Immature natural killer cell (primary cell): ENCODE measurements at regions not wholly inside any gene's neighbourhood (a gene's known extent, or its start where the extent isn't known, plus 50 kb on each side); places are given as distances from the start of the nearest gene placed in this dataset.
"Not testable (repeated sequence)": the region's sequence is repeated elsewhere in the genome, so short reads cannot be mapped to it uniquely, and the experiment has no call there.

Source experiments
- DNase-seq, 3 donors: peaks; one replicate each; pipeline ENCODE4 v3.0.0; 2022; ENCODE audit warnings: mixed read lengths in 1 of 3
- H3K27ac Mint-ChIP-seq, 6 donors: one replicate each; pipeline ENCODE4 v1.8.0; 2020; ENCODE audit warnings: mixed read lengths in 6 of 6, mild to moderate bottlenecking in 5 of 6, inconsistent platforms in 4 of 6, moderate library complexity in 3 of 6
- H3K27me3 Mint-ChIP-seq, 3 donors: one replicate each; pipeline ENCODE4 v1.8.0; 2020 to 2021; ENCODE audit warnings: low read depth in 3 of 3, mild to moderate bottlenecking in 3 of 3, mixed read lengths in 3 of 3, moderate library complexity in 3 of 3, inconsistent platforms in 1 of 3
- H3K36me3 Mint-ChIP-seq, 3 donors: one replicate each; pipeline ENCODE4 v1.8.0; 2020; ENCODE audit warnings: mixed read lengths in 3 of 3, inconsistent platforms in 2 of 3, mild to moderate bottlenecking in 2 of 3
- H3K4me1 Mint-ChIP-seq, 2 donors: one replicate each; pipeline ENCODE4 v1.8.0; 2020; ENCODE audit warnings: inconsistent platforms in 2 of 2, mild to moderate bottlenecking in 2 of 2, mixed read lengths in 2 of 2, moderate library complexity in 1 of 2
- H3K4me3 Mint-ChIP-seq, 5 donors: one replicate each; pipeline ENCODE4 v1.8.0; 2020; ENCODE audit warnings: mild to moderate bottlenecking in 5 of 5, mixed read lengths in 5 of 5, inconsistent platforms in 3 of 5, moderate library complexity in 3 of 5
- H3K9me3 Mint-ChIP-seq, 6 donors: one replicate each; pipeline ENCODE4 v1.8.0; 2020; ENCODE audit warnings: mild to moderate bottlenecking in 6 of 6, mixed read lengths in 6 of 6, inconsistent platforms in 4 of 6, moderate library complexity in 3 of 6

DNA sequence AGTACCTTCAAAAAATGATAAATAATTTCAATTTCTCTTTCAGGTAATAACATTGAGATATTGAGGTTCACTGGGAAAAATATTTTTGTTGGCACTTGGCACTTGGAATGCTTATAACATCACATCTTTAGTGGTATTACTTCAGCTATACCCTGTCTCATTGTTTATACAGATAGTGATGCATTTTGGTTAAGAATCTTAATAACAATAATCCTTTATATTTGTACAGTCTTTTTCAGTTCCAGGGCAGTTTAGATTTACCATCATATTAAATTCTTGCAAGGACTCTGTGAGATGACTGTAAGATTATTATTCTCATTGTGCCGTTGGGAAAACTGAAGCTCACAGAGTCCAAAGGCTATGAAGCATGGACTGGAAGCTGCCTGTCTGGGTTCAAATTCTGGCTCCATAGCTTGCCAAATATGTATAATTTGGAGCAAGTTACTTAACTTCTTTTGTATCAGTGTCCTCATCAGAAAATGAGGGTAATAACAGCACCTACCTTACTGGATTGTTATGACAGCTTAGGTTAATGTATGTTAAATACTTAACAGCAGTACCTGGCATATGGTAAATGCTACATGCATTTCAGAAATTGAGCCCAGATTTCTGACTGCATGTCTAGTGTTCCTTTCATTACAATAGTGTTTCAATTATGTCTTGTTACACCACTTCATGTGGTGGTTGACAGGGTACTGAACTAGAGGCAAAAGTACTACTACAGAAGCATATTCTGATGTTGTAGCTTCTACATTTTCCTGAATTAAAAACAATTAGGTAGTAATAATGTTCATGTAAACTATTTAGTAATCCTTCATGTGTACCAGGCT is 272.2 kb downstream of the PLK2 start:
- H3K27me3 Mint-ChIP-seq = peaks cover 0 to 5% (median 1%) of the 10 kb centered on the region in 3 donors
- no peaks in the 10 kb centered on the region for H3K36me3 Mint-ChIP-seq
- H3K4me3 Mint-ChIP-seq = no peak overlapping the region
- no peaks in the 10 kb centered on the region for H3K4me1 Mint-ChIP-seq
- no peak for DNase-seq
- H3K9me3 Mint-ChIP-seq = peaks cover 0 to 2% (median 0%) of the 10 kb centered on the region in 6 donors
- no peak overlapping the region for H3K27ac Mint-ChIP-seq

DNA sequence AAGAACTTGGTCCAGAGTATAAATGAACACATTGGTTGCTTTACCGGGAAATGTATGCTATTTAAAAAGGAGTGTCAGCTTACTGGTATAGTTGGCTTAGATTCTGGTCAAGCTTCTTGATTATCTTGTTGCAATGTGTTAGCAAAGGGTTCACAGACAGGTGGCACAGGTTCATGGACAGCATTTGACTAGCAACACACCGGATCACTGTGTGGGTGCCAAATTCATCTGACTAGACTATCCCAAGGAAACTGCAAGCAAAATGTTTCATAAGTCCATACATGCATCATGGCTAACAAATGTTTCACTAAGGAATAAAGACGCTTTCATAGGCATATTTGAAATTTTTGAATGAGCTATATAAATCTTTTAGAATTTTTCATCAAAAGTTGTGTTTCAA is 274.1 kb downstream of the PLK2 start:
- no peaks in the 10 kb centered on the region for H3K4me1 Mint-ChIP-seq
- H3K27me3 Mint-ChIP-seq = peaks cover 0 to 3% (median 2%) of the 10 kb centered on the region in 3 donors
- no peak overlapping the region for H3K27ac Mint-ChIP-seq
- no peak overlapping the region for H3K4me3 Mint-ChIP-seq
- H3K36me3 Mint-ChIP-seq = no peaks in the 10 kb centered on the region
- DNase-seq = no peak
- peaks cover 0 to 1% (median 0%) of the 10 kb centered on the region in 6 donors for H3K9me3 Mint-ChIP-seq

DNA sequence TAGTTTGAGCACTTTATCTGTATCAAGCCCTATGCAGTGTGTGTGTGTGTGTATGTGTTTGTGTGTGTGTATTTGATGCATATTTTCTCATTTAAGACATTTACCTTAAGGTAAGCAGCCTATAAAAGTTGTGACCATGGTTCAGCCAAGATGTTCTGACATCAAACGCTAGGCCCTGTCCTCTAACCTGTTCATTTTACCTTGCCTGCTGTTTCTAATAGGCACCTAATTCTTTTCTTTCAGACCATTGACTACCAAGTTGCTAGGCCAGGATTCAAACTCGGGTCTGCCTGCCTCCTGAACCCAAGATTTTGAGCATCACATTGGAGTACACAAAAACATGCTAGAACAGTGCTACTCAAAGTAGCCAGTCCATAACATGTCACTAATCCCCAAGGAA is 274.5 kb downstream of the PLK2 start:
- Mint-ChIP-seq H3K4me1 (no peaks in the 10 kb centered on the region), H3K36me3 (no peaks in the 10 kb centered on the region), H3K9me3 (peaks cover 0 to 2% (median 0%) of the 10 kb centered on the region in 6 donors), H3K4me3 (no peak overlapping the region), H3K27me3 (peaks cover 0 to 2% (median 0%) of the 10 kb centered on the region in 3 donors), H3K27ac (no peak overlapping the region)
- no peak for DNase-seq

DNA sequence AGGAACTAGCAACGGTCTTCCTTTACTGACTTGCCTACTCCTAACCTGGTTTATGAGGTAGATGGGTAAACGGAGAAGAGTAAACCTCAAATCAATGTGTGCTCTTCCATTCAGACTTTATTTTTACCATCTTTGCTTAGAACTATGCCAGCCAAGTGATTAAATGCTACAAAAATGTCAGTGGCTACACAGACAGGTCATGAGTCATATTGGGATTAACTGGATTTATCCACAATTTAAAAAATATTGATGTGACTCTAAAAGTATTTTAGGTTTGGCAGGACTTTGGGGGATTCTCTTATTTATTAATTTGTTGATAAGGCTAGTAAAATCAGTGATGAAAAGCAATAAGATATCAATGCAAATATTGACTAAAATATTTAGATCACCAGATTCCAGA is 275.0 kb downstream of the PLK2 start:
- peaks cover 0 to 2% (median 0%) of the 10 kb centered on the region in 6 donors for H3K9me3 Mint-ChIP-seq
- no peak overlapping the region for H3K4me3 Mint-ChIP-seq
- H3K36me3 Mint-ChIP-seq = no peaks in the 10 kb centered on the region
- peaks cover 0 to 2% (median 0%) of the 10 kb centered on the region in 3 donors for H3K27me3 Mint-ChIP-seq
- H3K4me1 Mint-ChIP-seq = no peaks in the 10 kb centered on the region
- H3K27ac Mint-ChIP-seq = no peak overlapping the region
- no peak for DNase-seq

DNA sequence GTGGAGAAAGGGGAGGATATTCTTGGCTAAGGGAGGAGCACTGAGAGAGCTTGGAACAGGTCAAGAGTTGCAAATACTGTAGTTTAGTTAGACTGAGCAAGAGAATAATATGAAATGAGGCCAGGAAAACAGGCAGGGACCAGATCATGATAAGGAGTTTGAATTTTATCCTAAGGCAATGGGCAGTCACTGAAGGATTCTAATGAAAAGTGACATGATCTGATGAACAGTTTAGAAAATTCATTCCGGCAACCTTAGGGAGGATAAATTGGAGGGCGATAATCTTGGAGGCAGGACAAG is 276.1 kb downstream of the PLK2 start:
- no peak for DNase-seq
- Mint-ChIP-seq H3K27me3 (peaks cover 0 to 2% (median 0%) of the 10 kb centered on the region in 3 donors), H3K36me3 (no peaks in the 10 kb centered on the region), H3K4me1 (no peaks in the 10 kb centered on the region), H3K9me3 (peaks cover 0 to 2% (median 0%) of the 10 kb centered on the region in 6 donors), H3K27ac (no peak overlapping the region), H3K4me3 (no peak overlapping the region)

DNA sequence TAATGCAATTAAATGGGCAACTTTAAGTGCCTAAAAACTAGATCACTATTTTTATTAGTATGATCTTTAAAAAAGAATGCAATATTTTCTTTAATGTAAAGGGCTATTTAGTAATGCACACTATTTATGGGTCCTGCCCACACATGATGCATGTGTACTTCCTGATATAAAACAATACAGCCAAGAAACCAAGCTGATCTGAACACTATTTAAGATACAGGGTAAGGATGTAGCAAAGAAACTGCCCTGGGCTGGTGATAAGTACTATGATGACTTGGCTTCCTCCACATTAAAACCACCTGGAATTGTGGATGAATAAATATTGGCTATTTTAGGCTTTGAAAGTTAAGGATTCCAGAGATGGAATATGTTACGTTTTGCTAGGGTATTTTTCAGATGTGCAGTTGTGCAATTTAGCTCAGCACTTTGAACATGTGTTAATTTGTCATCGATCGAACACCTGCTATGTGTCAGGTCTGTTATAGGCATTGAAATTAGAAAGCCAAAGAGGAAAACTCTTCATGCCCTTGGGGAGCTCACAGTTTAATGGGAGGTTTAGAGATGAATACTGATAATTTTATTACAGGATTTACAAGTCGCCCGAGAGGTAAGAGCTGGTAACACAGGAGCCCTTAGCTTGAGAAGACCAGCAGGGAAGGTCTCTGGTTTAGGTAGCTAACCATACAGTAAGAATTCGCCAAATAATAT is 276.7 kb downstream of the PLK2 start:
- Mint-ChIP-seq H3K27me3 (peaks cover 0 to 2% (median 0%) of the 10 kb centered on the region in 3 donors), H3K4me1 (no peaks in the 10 kb centered on the region), H3K27ac (no peak overlapping the region), H3K4me3 (no peak overlapping the region), H3K9me3 (peaks cover 0 to 2% (median 0%) of the 10 kb centered on the region in 6 donors), H3K36me3 (no peaks in the 10 kb centered on the region)
- no peak for DNase-seq

DNA sequence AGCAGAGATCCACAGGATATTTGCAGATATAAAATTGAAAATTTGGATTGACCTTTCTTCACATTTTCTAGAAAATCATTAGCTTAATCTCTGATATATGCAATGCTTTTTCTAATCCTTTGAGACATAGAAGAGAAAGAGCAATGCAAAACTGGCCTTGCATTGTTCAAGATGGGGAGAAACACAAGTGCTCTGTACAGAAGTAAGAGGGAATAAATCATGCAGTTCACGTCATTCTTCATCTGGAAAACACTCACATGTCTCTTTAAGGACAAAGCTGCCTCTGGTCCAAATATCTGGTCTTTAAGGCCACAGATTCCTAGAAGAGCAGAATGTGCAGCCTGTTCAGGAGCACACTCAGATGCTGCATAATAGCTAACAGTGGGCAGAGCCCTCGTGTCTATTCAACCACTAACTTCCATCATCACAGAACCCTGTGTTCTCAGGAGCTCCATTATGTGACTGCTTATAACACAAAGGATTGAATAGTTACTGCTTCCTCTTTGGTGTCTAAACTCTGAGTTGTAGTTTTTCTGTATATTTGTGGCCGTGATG is 277.5 kb downstream of the PLK2 start:
- H3K4me3 Mint-ChIP-seq = no peak overlapping the region
- H3K27me3 Mint-ChIP-seq = peaks cover 0 to 2% (median 2%) of the 10 kb centered on the region in 3 donors
- H3K9me3 Mint-ChIP-seq = peaks cover 0 to 2% (median 0%) of the 10 kb centered on the region in 6 donors
- H3K36me3 Mint-ChIP-seq = no peaks in the 10 kb centered on the region
- no peak for DNase-seq
- no peaks in the 10 kb centered on the region for H3K4me1 Mint-ChIP-seq
- no peak overlapping the region for H3K27ac Mint-ChIP-seq

DNA sequence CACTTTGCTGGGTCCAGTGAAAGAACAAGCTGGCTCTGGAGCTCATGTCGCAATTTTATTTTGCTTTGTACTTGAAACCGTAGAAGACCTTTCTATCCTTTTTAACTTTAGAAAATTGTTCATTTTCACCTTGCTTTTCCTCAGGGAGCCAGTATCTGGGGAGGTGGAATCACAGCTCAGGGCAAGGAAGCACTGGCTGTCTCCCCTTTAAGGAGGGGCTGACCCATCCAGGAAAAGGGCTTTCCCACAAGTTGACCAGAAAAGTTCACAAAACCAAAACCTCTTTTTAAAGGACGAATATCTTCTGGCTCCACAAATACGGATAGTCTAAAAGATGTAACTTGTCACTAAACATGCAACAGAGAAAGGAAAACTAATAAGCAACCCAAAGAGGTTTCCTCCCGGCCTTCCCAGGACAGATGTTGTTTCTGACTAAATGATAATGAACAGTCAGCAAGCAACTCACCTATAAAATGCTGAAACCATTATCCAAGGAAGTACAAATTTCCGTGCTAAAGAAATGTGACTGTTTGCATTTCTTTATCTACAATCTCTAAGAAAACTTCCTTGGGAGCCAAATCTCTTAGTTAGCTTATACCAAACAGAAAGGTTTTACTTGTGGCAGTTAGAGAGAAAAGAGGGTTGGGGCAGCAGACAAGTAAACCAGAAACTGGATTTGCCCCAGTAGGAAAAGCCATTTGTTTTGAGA is 278.2 kb downstream of the PLK2 start:
- Mint-ChIP-seq H3K4me3 (no peak overlapping the region), H3K36me3 (no peaks in the 10 kb centered on the region), H3K9me3 (peaks cover 0 to 2% (median 0%) of the 10 kb centered on the region in 6 donors), H3K27me3 (peaks cover 0 to 2% (median 2%) of the 10 kb centered on the region in 3 donors), H3K4me1 (no peaks in the 10 kb centered on the region), H3K27ac (no peak overlapping the region)
- DNase-seq = no peak

DNA sequence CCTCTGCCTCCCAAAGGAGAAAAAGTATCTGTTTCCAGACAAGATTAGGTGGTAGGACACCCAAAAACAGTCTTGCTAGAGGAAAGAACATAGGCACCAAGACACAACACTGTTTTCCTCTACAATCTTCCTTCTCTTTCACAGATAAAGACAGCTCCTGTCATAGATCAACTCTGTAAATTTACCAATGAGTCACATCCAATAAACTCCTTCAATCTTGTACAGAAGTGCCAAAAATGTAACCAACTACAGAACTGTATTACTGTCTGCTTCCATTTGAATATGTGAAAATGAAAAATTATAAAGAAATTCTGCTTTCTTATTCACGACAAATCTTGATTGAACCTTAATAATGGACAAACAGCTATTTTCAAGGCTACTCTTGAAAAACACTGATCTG is 286.9 kb downstream of the PLK2 start:
- peaks cover 0 to 2% (median 0%) of the 10 kb centered on the region in 3 donors for H3K27me3 Mint-ChIP-seq
- no peaks in the 10 kb centered on the region for H3K4me1 Mint-ChIP-seq
- H3K4me3 Mint-ChIP-seq = no peak overlapping the region
- no peak for DNase-seq
- H3K27ac Mint-ChIP-seq = no peak overlapping the region
- H3K9me3 Mint-ChIP-seq = peaks cover 0 to 4% (median 0%) of the 10 kb centered on the region in 6 donors
- H3K36me3 Mint-ChIP-seq = no peaks in the 10 kb centered on the region

DNA sequence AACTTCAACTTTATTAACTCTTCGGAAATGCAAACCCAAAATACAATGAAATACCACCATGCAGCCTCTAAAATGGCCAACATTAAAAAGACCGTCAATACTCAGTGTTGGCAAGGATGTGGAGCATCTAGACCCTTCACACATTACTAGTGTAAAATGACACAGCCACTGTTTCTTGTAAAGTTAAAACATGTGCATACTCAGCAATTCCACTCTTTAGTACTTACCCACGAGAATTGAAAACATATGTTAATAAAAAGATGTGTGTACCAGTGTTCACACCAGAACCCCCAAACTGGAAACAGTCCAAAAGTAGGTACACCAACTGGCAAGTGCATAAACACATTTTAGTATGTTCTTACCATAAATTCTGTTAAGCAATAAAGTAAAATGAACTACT is 294.7 kb downstream of the PLK2 start:
- H3K27me3 Mint-ChIP-seq = no peaks in the 10 kb centered on the region

DNA sequence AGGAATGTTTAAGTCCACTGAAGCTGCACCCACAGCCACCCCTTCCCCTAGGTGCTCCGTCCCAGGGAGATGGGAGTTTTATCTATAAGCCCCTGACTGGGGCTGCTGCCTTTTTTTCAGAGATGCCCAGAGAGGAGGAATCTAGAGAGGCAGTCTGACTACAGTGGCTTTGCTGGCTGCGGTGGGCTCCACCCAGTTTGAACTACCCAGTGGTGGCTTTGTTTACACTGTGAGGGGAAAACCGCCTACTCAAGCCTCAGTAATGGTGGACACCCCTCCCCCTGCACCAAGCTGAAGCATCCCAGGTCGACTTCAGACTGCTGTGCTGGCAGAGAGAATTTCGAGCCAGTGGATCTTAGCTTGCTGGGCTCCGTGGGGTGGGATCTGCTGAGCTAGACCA is 298.0 kb downstream of the PLK2 start:
- H3K4me3 Mint-ChIP-seq, DNase-seq, H3K27ac Mint-ChIP-seq, H3K27me3 Mint-ChIP-seq, H3K9me3 Mint-ChIP-seq, H3K4me1 Mint-ChIP-seq, H3K36me3 Mint-ChIP-seq: not testable (repeated sequence)

More for the DNA sequence above, 294.7 kb downstream of the PLK2 start:
- no peaks in the 10 kb centered on the region for H3K36me3 Mint-ChIP-seq
- no peak overlapping the region for H3K27ac Mint-ChIP-seq
- no peak for DNase-seq
- H3K4me3 Mint-ChIP-seq = no peak overlapping the region
- no peaks in the 10 kb centered on the region for H3K4me1 Mint-ChIP-seq
- H3K9me3 Mint-ChIP-seq = peaks cover 0 to 4% (median 0%) of the 10 kb centered on the region in 6 donors

DNA sequence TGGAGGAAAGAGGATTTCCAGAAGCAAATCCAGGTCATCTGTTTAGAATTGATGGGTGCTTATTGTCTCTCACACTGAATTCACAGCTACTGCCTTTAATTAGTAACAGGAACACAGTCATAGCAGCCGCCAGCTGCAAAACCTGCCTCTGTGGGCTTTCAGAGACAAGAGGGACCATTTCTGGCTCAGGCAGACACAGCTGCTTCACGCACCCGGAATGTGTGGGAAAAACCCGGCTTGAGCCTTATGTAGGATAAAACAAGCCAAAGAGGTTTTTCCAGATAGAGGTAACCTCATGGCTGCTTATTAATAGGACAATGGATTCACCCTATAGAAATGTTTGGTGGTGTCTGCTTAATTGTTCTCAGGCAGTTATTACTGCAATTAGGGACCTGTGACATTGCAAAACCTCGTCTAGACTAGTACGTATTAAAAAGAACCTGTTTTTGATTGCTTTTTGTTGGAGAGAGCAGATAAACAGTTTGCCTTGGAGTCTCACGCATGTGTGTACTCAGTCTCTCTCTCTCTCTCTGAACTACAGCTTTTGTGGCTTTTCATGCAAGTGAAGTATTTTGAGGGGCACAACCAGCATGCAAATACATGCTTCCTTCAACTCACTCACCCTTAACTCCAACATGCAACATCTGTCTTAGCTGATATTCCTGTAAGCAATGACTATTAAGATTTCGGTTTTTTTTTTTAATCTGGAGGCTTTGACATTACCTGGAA is 302.7 kb downstream of the PLK2 start:
- peaks cover 0 to 1% (median 0%) of the 10 kb centered on the region in 3 donors for H3K36me3 Mint-ChIP-seq
- H3K27me3 Mint-ChIP-seq = no peaks in the 10 kb centered on the region
- no peaks in the 10 kb centered on the region for H3K4me1 Mint-ChIP-seq
- H3K27ac Mint-ChIP-seq = no peak overlapping the region
- H3K9me3 Mint-ChIP-seq = peaks cover 0 to 5% (median under 1%) of the 10 kb centered on the region in 6 donors
- H3K4me3 Mint-ChIP-seq = no peak overlapping the region
- no peak for DNase-seq

DNA sequence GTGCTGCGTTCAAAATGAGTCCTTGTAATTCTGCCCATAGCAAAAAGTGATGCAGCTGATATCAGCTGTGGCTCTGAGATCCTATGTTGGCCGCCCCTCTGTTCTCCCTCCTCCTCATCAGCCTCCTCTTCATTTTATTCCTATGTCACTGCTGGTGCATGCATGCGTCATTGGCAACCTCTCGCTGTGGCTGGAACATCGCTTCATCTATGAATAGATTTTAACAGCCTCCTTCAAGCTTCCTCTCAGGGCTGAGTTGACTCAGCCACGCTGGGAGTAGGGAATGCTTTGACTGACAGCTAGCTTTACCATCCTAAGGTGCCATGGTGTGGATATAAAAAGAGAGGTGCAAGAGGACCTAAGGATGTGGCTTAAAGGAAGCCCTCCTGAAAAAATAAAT is 303.5 kb downstream of the PLK2 start:
- no peak for DNase-seq
- H3K4me3 Mint-ChIP-seq = no peak overlapping the region
- peaks cover 0 to 4% (median 0%) of the 10 kb centered on the region in 3 donors for H3K36me3 Mint-ChIP-seq
- H3K9me3 Mint-ChIP-seq = peaks cover 0 to 8% (median under 1%) of the 10 kb centered on the region in 6 donors
- no peaks in the 10 kb centered on the region for H3K27me3 Mint-ChIP-seq
- no peak overlapping the region for H3K27ac Mint-ChIP-seq
- no peaks in the 10 kb centered on the region for H3K4me1 Mint-ChIP-seq
